Thoracic aorta (tissue), 2 donors: ENCODE measurements at regions not wholly inside any gene's neighbourhood (a gene's known extent, or its start where the extent isn't known, plus 50 kb on each side); places are given as distances from the start of the nearest gene placed in this dataset.

ENCODE experiments used
- ATAC-seq: fragments of 150-250 bp; one replicate; pipeline ENCODE4 v1.8.0; 2017; ENCODE audit warnings: low read depth; ENCODE audit not compliant: insufficient number of reproducible peaks, low FRiP score
- DNase-seq: peaks from one replicate; pipeline ENCODE4 v3.0.0-alpha.2; 2020; ENCODE audit warnings: low spot score
- H3K27ac ChIP-seq, 2 donors: fragments of 200-600 bp; sonication (generic); 1 replicate in 1 of 2; 2 replicates in 1 of 2; pipeline ENCODE4 v1.5.1; 2016; ENCODE audit warnings: mild to moderate bottlenecking in 2 of 2, moderate library complexity in 2 of 2
- H3K27me3 ChIP-seq: fragments of 200-600 bp; sonication (generic); replicated peaks from 2 replicates; pipeline ENCODE4 v1.6.0; 2016; ENCODE audit warnings: mild to moderate bottlenecking; ENCODE audit not compliant: insufficient read depth
- H3K36me3 ChIP-seq: fragments of 200-600 bp; sonication (generic); one replicate; pipeline ENCODE4 v1.5.1; 2016
- H3K4me1 ChIP-seq, 2 donors: fragments of 200-600 bp; sonication (generic); 1 replicate in 1 of 2; 2 replicates in 1 of 2; pipeline versions ENCODE4 v1.5.1 to v1.6.0; 2016; ENCODE audit warnings: low read depth in 2 of 2, mild to moderate bottlenecking in 1 of 2; ENCODE audit not compliant: control insufficient read depth in 1 of 2
- H3K4me3 ChIP-seq: fragments of 200-600 bp; sonication (generic); 2 replicates; pipeline ENCODE4 v1.5.1; 2016; ENCODE audit warnings: mild to moderate bottlenecking
- H3K9me3 ChIP-seq: fragments of 200-600 bp; sonication (generic); 2 replicates; pipeline ENCODE4 v1.5.1; 2016
- TF ChIP-seq, protein P1 (sequence below): fragments of 200-600 bp; sonication (generic); IDR thresholded peaks from one replicate; pipeline ENCODE4 v1.5.1; 2019; ENCODE audit warnings: antibody characterized with exemption

DNA sequence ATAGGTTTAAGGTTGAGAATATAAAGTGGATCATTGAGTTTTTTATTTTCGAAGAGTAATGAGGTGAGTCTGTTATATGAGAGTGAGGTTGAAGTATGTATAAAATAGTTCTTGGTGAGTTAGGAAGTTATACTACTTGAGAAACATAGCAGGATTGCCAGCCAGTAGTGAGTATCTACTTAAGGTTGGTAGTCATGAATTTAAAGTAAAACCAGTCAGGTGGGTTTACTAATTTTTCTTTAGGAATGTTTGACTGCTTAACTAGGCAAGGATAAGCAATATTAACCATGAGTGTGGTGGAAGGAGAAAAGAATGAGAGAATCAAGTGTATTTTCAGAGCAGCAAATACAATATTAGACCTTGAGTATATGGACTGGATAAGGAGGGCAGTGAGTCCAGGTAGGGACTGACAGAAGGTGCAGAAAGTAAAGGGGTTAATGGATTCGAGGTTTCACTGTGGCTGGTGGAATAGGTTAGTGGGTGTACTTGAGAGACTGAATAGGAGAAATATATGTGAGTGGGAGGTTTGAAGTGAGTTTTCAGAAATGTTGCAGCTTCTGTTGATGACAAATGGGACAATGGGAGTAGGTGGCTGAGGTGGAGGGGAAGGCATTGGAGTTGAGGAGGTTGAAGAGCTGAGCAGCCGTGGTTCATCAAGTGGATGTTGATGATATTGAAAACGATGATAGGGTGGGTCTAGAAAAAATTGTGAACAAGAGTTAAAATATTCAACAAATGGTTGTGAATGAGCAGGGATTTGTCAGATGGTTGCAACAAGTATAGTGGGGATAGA is 232.5 kb upstream of the ASCC3 start:
- Histone ChIP-seq H3K4me3 (no peak overlapping the region), H3K9me3 (no peaks in the 10 kb centered on the region), H3K27me3 (no peaks in the 10 kb centered on the region), H3K36me3 (no peaks in the 10 kb centered on the region), H3K4me1 (no peaks in the 10 kb centered on the region), H3K27ac (no peak overlapping the region)
- TF ChIP-seq, protein P1, sequence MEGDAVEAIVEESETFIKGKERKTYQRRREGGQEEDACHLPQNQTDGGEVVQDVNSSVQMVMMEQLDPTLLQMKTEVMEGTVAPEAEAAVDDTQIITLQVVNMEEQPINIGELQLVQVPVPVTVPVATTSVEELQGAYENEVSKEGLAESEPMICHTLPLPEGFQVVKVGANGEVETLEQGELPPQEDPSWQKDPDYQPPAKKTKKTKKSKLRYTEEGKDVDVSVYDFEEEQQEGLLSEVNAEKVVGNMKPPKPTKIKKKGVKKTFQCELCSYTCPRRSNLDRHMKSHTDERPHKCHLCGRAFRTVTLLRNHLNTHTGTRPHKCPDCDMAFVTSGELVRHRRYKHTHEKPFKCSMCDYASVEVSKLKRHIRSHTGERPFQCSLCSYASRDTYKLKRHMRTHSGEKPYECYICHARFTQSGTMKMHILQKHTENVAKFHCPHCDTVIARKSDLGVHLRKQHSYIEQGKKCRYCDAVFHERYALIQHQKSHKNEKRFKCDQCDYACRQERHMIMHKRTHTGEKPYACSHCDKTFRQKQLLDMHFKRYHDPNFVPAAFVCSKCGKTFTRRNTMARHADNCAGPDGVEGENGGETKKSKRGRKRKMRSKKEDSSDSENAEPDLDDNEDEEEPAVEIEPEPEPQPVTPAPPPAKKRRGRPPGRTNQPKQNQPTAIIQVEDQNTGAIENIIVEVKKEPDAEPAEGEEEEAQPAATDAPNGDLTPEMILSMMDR = no peak
- DNase-seq = no peak
- no peak for ATAC-seq

DNA sequence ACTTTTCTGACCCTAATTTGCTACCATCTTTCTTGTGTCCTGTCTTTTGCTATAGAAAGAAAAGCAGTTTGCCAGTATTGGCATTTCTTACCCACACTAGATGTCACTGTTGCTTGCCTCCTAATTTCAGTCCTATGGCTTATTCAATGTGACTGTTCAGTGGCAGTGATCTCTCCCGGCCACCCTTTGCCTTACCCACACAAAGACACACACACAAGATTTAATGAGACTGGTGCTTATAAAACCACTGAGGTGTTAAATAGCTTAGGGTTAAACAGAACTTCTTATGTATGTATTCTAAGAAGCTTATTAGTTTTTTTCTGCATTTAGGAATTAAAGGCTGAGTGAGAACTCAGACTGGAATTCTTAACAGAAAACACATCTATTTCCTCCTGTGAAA is 233.6 kb upstream of the ASCC3 start:
- ATAC-seq (peak; percentile 59), DNase-seq (no peak)
- no peak overlapping the region for H3K27ac ChIP-seq
- TF ChIP-seq, protein P1 = peak; percentile 44
- H3K4me3 ChIP-seq = no peak overlapping the region
- no peaks in the 10 kb centered on the region for H3K36me3 ChIP-seq
- no peaks in the 10 kb centered on the region for H3K27me3 ChIP-seq
- H3K9me3 ChIP-seq = no peaks in the 10 kb centered on the region
- no peaks in the 10 kb centered on the region for H3K4me1 ChIP-seq

DNA sequence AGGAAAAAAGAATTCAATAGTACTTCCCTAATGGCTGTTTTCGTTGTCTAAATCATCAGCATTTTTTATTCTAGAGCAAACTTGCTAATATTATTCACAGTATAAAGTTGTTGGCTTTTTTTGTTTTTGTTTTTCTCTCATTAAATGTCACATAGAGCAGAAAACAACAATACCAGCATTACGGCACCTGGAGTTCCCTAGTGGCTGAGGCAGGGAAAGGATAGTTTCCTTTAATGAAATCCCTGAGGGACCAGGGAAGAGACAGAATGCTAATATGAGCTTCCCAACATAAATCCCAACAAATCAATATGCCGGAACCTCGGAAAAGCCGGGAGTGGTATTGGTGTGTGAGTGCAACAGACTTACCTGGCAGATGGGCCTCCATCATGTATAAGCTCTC is 235.2 kb upstream of the ASCC3 start:
- H3K36me3 ChIP-seq = no peaks in the 10 kb centered on the region
- no peak overlapping the region for H3K27ac ChIP-seq
- DNase-seq (no peak), ATAC-seq (no peak)
- no peaks in the 10 kb centered on the region for H3K4me1 ChIP-seq
- H3K9me3 ChIP-seq = no peaks in the 10 kb centered on the region
- TF ChIP-seq, protein P1 = no peak
- H3K27me3 ChIP-seq = no peaks in the 10 kb centered on the region
- no peak overlapping the region for H3K4me3 ChIP-seq

DNA sequence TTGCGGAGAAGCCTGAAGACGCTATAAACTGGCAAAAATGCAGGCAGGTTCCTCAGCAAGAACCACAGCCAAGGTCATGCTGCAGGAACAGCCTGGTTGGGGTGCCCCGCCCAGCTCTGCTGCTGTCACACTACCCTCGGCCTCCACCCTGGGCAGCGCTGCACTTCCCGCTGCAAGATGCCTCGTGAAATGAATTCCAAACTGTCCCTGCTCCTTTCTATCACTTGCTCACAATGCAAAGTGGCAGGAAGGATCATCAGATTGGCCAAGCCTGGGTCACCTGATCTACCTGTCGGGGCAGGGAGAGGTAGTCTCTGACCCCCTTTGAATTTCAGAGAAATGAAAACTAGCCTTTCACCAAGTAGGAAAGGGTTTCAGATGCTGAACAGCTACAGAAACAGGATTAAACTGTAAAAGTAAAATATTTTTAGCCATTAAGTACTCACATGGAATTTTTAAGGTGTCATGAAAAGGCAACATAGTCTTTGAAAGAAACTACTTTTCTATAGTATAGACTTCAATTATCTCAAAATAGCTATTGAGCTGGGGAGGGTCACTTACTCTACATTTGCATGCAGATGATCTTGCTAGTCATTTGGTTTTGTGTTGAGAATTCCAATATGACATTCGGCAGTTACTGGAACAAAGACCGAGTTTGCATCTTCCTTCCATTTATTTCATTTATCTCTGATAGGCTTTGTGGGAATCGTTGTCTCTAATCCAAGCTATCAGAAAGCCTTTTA is 236.4 kb upstream of the ASCC3 start:
- TF ChIP-seq, protein P1 = no peak
- Histone ChIP-seq H3K9me3 (no peaks in the 10 kb centered on the region), H3K27ac (no peak overlapping the region), H3K27me3 (no peaks in the 10 kb centered on the region), H3K36me3 (no peaks in the 10 kb centered on the region), H3K4me1 (no peaks in the 10 kb centered on the region), H3K4me3 (no peak overlapping the region)
- ATAC-seq (no peak), DNase-seq (no peak)

DNA sequence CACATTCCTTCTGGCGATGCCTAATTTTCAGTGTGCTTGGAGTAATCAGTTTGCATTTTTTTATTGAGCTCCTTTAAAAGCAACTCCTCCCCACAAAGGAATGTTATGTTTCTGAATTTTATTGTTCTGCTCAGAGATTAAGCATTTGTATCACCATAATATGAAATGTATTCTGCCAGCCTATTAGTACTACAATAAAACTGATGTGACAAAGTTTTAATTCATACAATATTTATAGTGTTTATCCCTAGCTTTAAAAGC is 236.9 kb upstream of the ASCC3 start:
- TF ChIP-seq, protein P1 = no peak
- Histone ChIP-seq H3K27ac (no peak overlapping the region), H3K36me3 (no peaks in the 10 kb centered on the region), H3K27me3 (no peaks in the 10 kb centered on the region), H3K4me3 (no peak overlapping the region), H3K9me3 (no peaks in the 10 kb centered on the region), H3K4me1 (no peaks in the 10 kb centered on the region)
- DNase-seq = no peak
- no peak for ATAC-seq
